Liver (tissue), 8 donors: ENCODE measurements at regions not wholly inside any gene's neighbourhood (a gene's known extent, or its start where the extent isn't known, plus 50 kb on each side); places are given as distances from the start of the nearest gene placed in this dataset.

Source experiments
- DNase-seq: peaks from one replicate; pipeline ENCODE4 v3.0.0-alpha.2; 2017; ENCODE audit warnings: low spot score
- H3K27ac ChIP-seq, 2 donors: one replicate each; pipeline ENCODE4 v1.7.0; 2013; ENCODE audit warnings: inconsistent platforms in 2 of 2, low read length in 2 of 2, control low read depth in 1 of 2, low read depth in 1 of 2, mild to moderate bottlenecking in 1 of 2
- H3K27me3 ChIP-seq, 4 donors: one replicate each; pipeline versions ENCODE4 v1.6.1 to v1.7.0; 2013; ENCODE audit warnings: low read length in 3 of 4, inconsistent platforms in 1 of 4, mild to moderate bottlenecking in 1 of 4, moderate library complexity in 1 of 4; ENCODE audit not compliant: control insufficient read depth in 4 of 4, insufficient read depth in 4 of 4
- H3K36me3 ChIP-seq, 4 donors: one replicate each; pipeline versions ENCODE4 v1.6.1 to v1.7.0; 2013; ENCODE audit warnings: low read length in 3 of 4, mild to moderate bottlenecking in 3 of 4, low read depth in 1 of 4, moderate library complexity in 1 of 4; ENCODE audit not compliant: control insufficient read depth in 4 of 4, insufficient read depth in 3 of 4
- H3K4me1 ChIP-seq, 4 donors: one replicate each; pipeline versions ENCODE4 v1.6.1 to v1.7.0; 2013; ENCODE audit warnings: low read length in 3 of 4, mild to moderate bottlenecking in 3 of 4, moderate library complexity in 1 of 4; ENCODE audit not compliant: control insufficient read depth in 4 of 4, insufficient read depth in 4 of 4
- H3K4me3 ChIP-seq, 3 donors: one replicate each; pipeline versions ENCODE4 v1.6.1 to v1.7.0; 2013; ENCODE audit warnings: low read length in 3 of 3, control low read depth in 1 of 3, low read depth in 1 of 3, mild to moderate bottlenecking in 1 of 3
- H3K9ac ChIP-seq, 2 donors: one replicate each; pipeline ENCODE4 v1.7.0; 2013; ENCODE audit warnings: low read length in 2 of 2, mild to moderate bottlenecking in 2 of 2, moderate library complexity in 2 of 2, control low read depth in 1 of 2, low read depth in 1 of 2
- H3K9me3 ChIP-seq, 4 donors: one replicate each; pipeline versions ENCODE4 v1.6.1 to v1.7.0; 2013; ENCODE audit warnings: low read length in 3 of 4; ENCODE audit not compliant: control insufficient read depth in 4 of 4
- ATF3 ChIP-seq: IDR thresholded peaks from 2 replicates; pipeline ENCODE4 v1.6.1; 2016; ENCODE audit warnings: antibody characterized with exemption
- EGR1 ChIP-seq, 2 donors: IDR thresholded peaks; 2 replicates each; pipeline ENCODE4 v1.6.1; 2016 to 2018; ENCODE audit warnings: antibody characterized with exemption in 2 of 2, low read depth in 2 of 2
- FOXA1 ChIP-seq: IDR thresholded peaks from 2 replicates; pipeline ENCODE4 v1.6.1; 2016; ENCODE audit warnings: antibody characterized with exemption
- FOXA2 ChIP-seq: IDR thresholded peaks from 2 replicates; pipeline ENCODE4 v1.6.1; 2016; ENCODE audit warnings: antibody characterized with exemption
- GABPA ChIP-seq, 2 donors: IDR thresholded peaks in 1 of 2; conservative IDR thresholded peaks in 1 of 2; 2 replicates each; pipeline ENCODE4 v1.6.1; 2016; ENCODE audit warnings: antibody characterized with exemption in 2 of 2, mild to moderate bottlenecking in 1 of 2, moderate library complexity in 1 of 2
- HNF4A ChIP-seq, 2 donors: conservative IDR thresholded peaks; 2 replicates each; pipeline ENCODE4 v1.6.1; 2016; ENCODE audit warnings: antibody characterized with exemption in 2 of 2, mild to moderate bottlenecking in 2 of 2
- HNF4G ChIP-seq: IDR thresholded peaks from 2 replicates; pipeline ENCODE4 v1.6.1; 2016; ENCODE audit warnings: antibody characterized with exemption
- JUND ChIP-seq, 2 donors: IDR thresholded peaks; 2 replicates each; pipeline ENCODE4 v1.6.1; 2016; ENCODE audit warnings: antibody characterized with exemption in 2 of 2
- NR2F2 ChIP-seq: IDR thresholded peaks from 2 replicates; pipeline ENCODE4 v1.6.1; 2016; ENCODE audit warnings: antibody characterized with exemption
- RAD21 ChIP-seq, 2 donors: IDR thresholded peaks; 2 replicates each; pipeline ENCODE4 v1.6.1; 2016; ENCODE audit warnings: antibody characterized with exemption in 2 of 2, mild to moderate bottlenecking in 2 of 2
- RXRA ChIP-seq, 2 donors: IDR thresholded peaks; 2 replicates each; pipeline ENCODE4 v1.6.1; 2017 to 2018; ENCODE audit warnings: antibody characterized with exemption in 2 of 2, mild to moderate bottlenecking in 1 of 2
- SP1 ChIP-seq: IDR thresholded peaks from 2 replicates; pipeline ENCODE4 v1.6.1; 2018; ENCODE audit warnings: antibody characterized with exemption, mild to moderate bottlenecking
- TAF1 ChIP-seq: conservative IDR thresholded peaks from 2 replicates; pipeline ENCODE4 v1.6.1; 2016; ENCODE audit warnings: antibody characterized with exemption, mild to moderate bottlenecking
- YY1 ChIP-seq: IDR thresholded peaks from 2 replicates; pipeline ENCODE4 v1.6.1; 2016; ENCODE audit warnings: antibody characterized with exemption, mild to moderate bottlenecking
- ZBTB33 ChIP-seq: IDR thresholded peaks from 2 replicates; pipeline ENCODE4 v1.6.1; 2016; ENCODE audit warnings: antibody characterized with exemption
- WGBS: extraction: QIAGEN DNeasy Blood & Tissue Kit; methylation state at CpG from one replicate; pipeline ENCODE4 v1.1.7; 2013; 5-methylcytosine and 5-hydroxymethylcytosine counted together
- TF ChIP-seq, protein P1 (sequence below): IDR thresholded peaks from 2 replicates; pipeline ENCODE4 v1.6.1; 2016; ENCODE audit warnings: antibody characterized with exemption, mild to moderate bottlenecking
- TF ChIP-seq, protein P2 (sequence below): fragments of 150-350 bp; IDR thresholded peaks from 2 replicates; pipeline ENCODE4 v1.5.1; 2017; ENCODE audit warnings: improper control_type of control experiment, low read depth, low read length; ENCODE audit not compliant: missing input control
- TF ChIP-seq, protein P3 (sequence below): IDR thresholded peaks from 2 replicates; pipeline ENCODE4 v1.6.1; 2016; ENCODE audit warnings: antibody characterized with exemption
- donor health status: healthy.
- donor health status: healthy.
- donor health status: healthy.
- donor health status: healthy.
- donor health status: healthy.

DNA sequence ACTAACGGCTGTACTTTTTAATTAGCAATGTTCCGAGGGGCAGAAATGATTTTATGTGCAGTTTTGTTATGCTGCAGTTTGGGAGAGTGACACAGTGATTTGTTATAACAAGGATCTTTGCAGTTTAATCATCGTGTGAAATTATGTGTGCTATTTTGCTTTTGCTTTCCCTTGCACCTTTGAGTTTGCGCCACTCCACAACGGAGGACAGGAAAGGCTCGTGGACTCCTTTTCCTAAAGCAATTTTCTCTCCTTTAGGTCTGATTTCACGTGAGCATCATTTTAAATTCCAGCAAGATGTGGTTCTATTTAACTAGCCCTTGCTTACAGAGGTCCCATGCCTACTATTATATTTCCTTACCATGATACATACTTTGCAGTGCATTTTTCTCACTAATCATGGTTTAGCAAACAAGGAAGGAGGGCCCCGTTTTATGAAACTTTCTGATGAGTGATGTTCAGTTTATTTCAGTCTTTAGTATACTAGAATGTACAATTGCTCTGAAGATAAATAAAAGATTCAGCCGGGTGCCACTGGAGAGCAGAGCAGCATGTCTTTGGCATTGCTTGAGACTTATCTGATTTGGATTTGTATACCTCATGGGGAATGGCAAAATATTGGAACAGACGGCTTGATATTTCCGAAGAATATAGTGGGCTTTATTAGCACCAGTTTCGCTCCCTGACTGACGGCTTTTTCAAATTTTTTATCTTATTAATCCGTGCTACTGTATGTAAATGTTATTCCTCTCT lies 528.2 kb upstream of the FANCL start:
- H3K9ac ChIP-seq = no peak overlapping the region
- DNase-seq = no peak
- H3K36me3 ChIP-seq = no peaks in the 10 kb centered on the region
- TF ChIP-seq HNF4G (no peak), YY1 (no peak), RAD21 (IDR thresholded peaks at IDR 0.05) (no peak), RXRA (IDR thresholded peaks at IDR 0.05) (no peak), NR2F2 (no peak), HNF4A (conservative IDR thresholded peaks at IDR 0.05) (no peak), EGR1 (IDR thresholded peaks at IDR 0.05; ENCODE audit: low read depth in 2 of 2) (no peak), ZBTB33 (no peak), JUND (IDR thresholded peaks at IDR 0.05) (no peak), TAF1 (no peak), ATF3 (no peak), SP1 (no peak), GABPA (IDR thresholded peaks at IDR 0.05 in 1 of 2, conservative IDR thresholded peaks at IDR 0.05 in 1 of 2) (no peak), FOXA1 (no peak), FOXA2 (no peak)
- TF ChIP-seq, protein P1, sequence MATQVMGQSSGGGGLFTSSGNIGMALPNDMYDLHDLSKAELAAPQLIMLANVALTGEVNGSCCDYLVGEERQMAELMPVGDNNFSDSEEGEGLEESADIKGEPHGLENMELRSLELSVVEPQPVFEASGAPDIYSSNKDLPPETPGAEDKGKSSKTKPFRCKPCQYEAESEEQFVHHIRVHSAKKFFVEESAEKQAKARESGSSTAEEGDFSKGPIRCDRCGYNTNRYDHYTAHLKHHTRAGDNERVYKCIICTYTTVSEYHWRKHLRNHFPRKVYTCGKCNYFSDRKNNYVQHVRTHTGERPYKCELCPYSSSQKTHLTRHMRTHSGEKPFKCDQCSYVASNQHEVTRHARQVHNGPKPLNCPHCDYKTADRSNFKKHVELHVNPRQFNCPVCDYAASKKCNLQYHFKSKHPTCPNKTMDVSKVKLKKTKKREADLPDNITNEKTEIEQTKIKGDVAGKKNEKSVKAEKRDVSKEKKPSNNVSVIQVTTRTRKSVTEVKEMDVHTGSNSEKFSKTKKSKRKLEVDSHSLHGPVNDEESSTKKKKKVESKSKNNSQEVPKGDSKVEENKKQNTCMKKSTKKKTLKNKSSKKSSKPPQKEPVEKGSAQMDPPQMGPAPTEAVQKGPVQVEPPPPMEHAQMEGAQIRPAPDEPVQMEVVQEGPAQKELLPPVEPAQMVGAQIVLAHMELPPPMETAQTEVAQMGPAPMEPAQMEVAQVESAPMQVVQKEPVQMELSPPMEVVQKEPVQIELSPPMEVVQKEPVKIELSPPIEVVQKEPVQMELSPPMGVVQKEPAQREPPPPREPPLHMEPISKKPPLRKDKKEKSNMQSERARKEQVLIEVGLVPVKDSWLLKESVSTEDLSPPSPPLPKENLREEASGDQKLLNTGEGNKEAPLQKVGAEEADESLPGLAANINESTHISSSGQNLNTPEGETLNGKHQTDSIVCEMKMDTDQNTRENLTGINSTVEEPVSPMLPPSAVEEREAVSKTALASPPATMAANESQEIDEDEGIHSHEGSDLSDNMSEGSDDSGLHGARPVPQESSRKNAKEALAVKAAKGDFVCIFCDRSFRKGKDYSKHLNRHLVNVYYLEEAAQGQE = no peak
- TF ChIP-seq, protein P2, sequence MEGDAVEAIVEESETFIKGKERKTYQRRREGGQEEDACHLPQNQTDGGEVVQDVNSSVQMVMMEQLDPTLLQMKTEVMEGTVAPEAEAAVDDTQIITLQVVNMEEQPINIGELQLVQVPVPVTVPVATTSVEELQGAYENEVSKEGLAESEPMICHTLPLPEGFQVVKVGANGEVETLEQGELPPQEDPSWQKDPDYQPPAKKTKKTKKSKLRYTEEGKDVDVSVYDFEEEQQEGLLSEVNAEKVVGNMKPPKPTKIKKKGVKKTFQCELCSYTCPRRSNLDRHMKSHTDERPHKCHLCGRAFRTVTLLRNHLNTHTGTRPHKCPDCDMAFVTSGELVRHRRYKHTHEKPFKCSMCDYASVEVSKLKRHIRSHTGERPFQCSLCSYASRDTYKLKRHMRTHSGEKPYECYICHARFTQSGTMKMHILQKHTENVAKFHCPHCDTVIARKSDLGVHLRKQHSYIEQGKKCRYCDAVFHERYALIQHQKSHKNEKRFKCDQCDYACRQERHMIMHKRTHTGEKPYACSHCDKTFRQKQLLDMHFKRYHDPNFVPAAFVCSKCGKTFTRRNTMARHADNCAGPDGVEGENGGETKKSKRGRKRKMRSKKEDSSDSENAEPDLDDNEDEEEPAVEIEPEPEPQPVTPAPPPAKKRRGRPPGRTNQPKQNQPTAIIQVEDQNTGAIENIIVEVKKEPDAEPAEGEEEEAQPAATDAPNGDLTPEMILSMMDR = no peak
- TF ChIP-seq, protein P3, sequence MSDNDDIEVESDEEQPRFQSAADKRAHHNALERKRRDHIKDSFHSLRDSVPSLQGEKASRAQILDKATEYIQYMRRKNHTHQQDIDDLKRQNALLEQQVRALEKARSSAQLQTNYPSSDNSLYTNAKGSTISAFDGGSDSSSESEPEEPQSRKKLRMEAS = no peak
- H3K4me3 ChIP-seq = no peak overlapping the region
- 62% methylated on average over 14 of the region's 14 CpGs for WGBS
- H3K4me1 ChIP-seq = no peaks in the 10 kb centered on the region
- no peak overlapping the region for H3K27ac ChIP-seq
- H3K9me3 ChIP-seq = no peaks in the 10 kb centered on the region
- peaks cover 0 to 16% (median 0%) of the 10 kb centered on the region in 4 donors for H3K27me3 ChIP-seq
